ENCODE measurements at regions not wholly inside any gene's neighbourhood (a gene's known extent, or its start where the extent isn't known, plus 50 kb on each side); places are given as distances from the start of the nearest gene placed in this dataset.

DNA sequence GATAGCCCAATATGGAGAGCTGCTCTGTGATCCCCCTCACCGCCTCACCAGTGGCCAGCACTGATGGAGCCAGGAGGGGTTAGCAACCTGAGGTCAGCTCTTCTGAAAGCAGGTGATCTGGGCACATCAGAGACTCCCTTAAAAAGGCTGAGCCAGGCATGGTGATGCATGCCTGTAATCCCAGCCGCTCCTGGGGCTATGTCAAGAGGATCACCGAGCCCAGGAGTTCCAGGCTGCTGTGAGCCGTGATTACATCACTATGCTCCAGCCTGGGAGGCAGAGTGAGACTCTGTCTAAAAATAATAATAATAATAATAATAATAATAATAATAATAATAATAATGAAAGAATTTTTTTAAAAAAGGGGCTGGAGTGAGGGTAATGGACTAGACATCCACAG lies 66.6 kb upstream of the HRH2 start:
- WGBS, 2 donors: 89 to 96% methylated on average over 4 of the region's 4 CpGs
- no peak overlapping the region for H3K9ac ChIP-seq (ENCODE audit: insufficient read depth in 1 of 2, low read length in 2 of 2)
- H3K27me3 ChIP-seq (ENCODE audit: control insufficient read depth in 3 of 3, insufficient read depth in 3 of 3, low read length in 2 of 3): no peaks in the 10 kb centered on the region
- H3K9me3 ChIP-seq (ENCODE audit: control insufficient read depth in 4 of 4, insufficient read depth in 3 of 4, low read length in 3 of 4): peaks cover 0 to 2% (median 0%) of the 10 kb centered on the region in 4 donors
- no peaks in the 10 kb centered on the region for H3K36me3 ChIP-seq (ENCODE audit: control insufficient read depth in 4 of 4, insufficient read depth in 4 of 4, low read length in 4 of 4)
- TF ChIP-seq, protein P1, sequence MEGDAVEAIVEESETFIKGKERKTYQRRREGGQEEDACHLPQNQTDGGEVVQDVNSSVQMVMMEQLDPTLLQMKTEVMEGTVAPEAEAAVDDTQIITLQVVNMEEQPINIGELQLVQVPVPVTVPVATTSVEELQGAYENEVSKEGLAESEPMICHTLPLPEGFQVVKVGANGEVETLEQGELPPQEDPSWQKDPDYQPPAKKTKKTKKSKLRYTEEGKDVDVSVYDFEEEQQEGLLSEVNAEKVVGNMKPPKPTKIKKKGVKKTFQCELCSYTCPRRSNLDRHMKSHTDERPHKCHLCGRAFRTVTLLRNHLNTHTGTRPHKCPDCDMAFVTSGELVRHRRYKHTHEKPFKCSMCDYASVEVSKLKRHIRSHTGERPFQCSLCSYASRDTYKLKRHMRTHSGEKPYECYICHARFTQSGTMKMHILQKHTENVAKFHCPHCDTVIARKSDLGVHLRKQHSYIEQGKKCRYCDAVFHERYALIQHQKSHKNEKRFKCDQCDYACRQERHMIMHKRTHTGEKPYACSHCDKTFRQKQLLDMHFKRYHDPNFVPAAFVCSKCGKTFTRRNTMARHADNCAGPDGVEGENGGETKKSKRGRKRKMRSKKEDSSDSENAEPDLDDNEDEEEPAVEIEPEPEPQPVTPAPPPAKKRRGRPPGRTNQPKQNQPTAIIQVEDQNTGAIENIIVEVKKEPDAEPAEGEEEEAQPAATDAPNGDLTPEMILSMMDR (IDR thresholded peaks at IDR 0.05; ENCODE audit: control extremely low read depth, extremely low read depth): no peak
- DNase-seq (no peak), ATAC-seq (ENCODE audit: insufficient read depth, low FRiP score) (no peak)
- peaks cover 0 to 3% (median 0%) of the 10 kb centered on the region in 5 donors for H3K4me1 ChIP-seq (ENCODE audit: control insufficient read depth in 5 of 5, insufficient read depth in 5 of 5, low read length in 5 of 5)
- no peak overlapping the region for H3K4me3 ChIP-seq
- H3K27ac ChIP-seq (ENCODE audit: low read depth in 1 of 2, low read length in 1 of 2): no peak overlapping the region

DNA sequence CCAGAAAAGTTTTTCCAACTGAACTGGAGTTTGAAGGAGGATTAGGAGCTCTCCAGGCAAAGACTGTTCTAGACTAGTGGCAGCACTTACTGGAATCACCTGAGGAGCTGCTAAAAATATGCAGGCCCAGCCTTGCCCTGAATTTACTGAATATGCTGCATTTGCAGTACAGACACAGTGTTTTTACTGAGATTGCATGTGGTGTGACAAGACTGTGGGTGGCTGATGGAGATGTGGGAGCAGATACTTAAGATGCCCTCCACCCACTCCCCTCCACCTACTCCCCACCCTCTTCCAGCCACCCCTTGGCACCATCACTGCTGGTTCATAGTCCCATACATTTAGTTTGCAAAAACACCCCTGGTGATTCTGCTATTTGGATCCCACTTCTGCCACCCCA lies 64.1 kb upstream of the HRH2 start:
- ATAC-seq (ENCODE audit: insufficient read depth, low FRiP score) (no peak), DNase-seq (no peak)
- Histone ChIP-seq H3K4me3 (no peak overlapping the region), H3K9me3 (ENCODE audit: control insufficient read depth in 4 of 4, insufficient read depth in 3 of 4, low read length in 3 of 4) (peaks cover 0 to 2% (median 0%) of the 10 kb centered on the region in 4 donors), H3K36me3 (ENCODE audit: control insufficient read depth in 4 of 4, insufficient read depth in 4 of 4, low read length in 4 of 4) (no peaks in the 10 kb centered on the region), H3K4me1 (ENCODE audit: control insufficient read depth in 5 of 5, insufficient read depth in 5 of 5, low read length in 5 of 5) (peaks cover 0 to 3% (median 0%) of the 10 kb centered on the region in 5 donors), H3K27ac (ENCODE audit: low read depth in 1 of 2, low read length in 1 of 2) (no peak overlapping the region), H3K27me3 (ENCODE audit: control insufficient read depth in 3 of 3, insufficient read depth in 3 of 3, low read length in 2 of 3) (peaks cover 0 to 2% (median 2%) of the 10 kb centered on the region in 3 donors), H3K9ac (ENCODE audit: insufficient read depth in 1 of 2, low read length in 2 of 2) (no peak overlapping the region)
- TF ChIP-seq, protein P1 (IDR thresholded peaks at IDR 0.05; ENCODE audit: control extremely low read depth, extremely low read depth): no peak

DNA sequence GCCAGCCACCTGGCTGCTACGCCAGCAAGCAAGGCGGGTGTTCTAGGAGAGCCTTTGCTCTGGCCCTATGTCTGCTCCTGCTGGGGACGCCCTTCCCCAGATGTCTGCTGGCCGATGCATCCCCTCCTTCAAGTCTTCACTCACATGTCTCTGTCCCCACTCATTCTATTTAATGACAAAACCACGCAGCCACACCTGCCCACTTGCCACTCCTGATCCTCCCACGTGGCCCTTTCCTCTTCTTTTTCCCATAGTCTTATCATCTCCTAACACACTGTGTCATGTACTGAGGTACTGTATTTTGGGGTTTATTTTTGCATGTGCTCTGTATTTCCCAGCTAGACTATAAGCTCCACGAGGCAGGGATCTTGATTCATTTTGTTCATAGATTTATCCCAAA lies 62.0 kb upstream of the HRH2 start:
- Histone ChIP-seq H3K27ac (ENCODE audit: low read depth in 1 of 2, low read length in 1 of 2) (no peak overlapping the region), H3K4me3 (no peak overlapping the region), H3K27me3 (ENCODE audit: control insufficient read depth in 3 of 3, insufficient read depth in 3 of 3, low read length in 2 of 3) (peaks cover 0 to 2% (median 2%) of the 10 kb centered on the region in 3 donors), H3K4me1 (ENCODE audit: control insufficient read depth in 5 of 5, insufficient read depth in 5 of 5, low read length in 5 of 5) (no peaks in the 10 kb centered on the region), H3K9ac (ENCODE audit: insufficient read depth in 1 of 2, low read length in 2 of 2) (no peak overlapping the region), H3K9me3 (ENCODE audit: control insufficient read depth in 4 of 4, insufficient read depth in 3 of 4, low read length in 3 of 4) (no peaks in the 10 kb centered on the region), H3K36me3 (ENCODE audit: control insufficient read depth in 4 of 4, insufficient read depth in 4 of 4, low read length in 4 of 4) (no peaks in the 10 kb centered on the region)
- TF ChIP-seq, protein P1 (IDR thresholded peaks at IDR 0.05; ENCODE audit: control extremely low read depth, extremely low read depth): no peak
- DNase-seq (no peak), ATAC-seq (ENCODE audit: insufficient read depth, low FRiP score) (no peak)
- 84 to 93% methylated on average over 7 of the region's 7 CpGs for WGBS, 2 donors

DNA sequence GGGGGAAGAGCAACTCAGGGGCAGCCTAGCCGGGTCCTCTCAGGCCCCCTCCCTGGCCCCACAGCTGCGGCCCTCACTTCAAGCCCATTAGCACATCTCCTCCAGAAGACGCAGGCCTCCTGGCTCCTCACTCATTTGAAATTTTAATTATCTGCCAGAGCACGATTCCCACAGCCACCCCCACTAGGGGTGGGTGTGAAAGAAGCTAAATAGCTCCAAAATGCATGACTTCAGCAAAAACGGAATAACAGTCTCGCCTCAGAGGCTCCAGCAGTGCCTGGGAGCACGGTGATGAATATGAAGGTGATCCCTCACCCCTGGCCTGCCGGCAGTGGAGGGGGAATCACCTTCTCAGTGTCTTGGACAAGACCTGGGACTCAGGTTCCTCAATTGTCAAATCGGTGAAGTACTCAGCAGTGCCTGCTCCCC lies 61.1 kb upstream of the HRH2 start:
- Histone ChIP-seq H3K4me3 (no peak overlapping the region), H3K4me1 (ENCODE audit: control insufficient read depth in 5 of 5, insufficient read depth in 5 of 5, low read length in 5 of 5) (no peaks in the 10 kb centered on the region), H3K36me3 (ENCODE audit: control insufficient read depth in 4 of 4, insufficient read depth in 4 of 4, low read length in 4 of 4) (no peaks in the 10 kb centered on the region), H3K27me3 (ENCODE audit: control insufficient read depth in 3 of 3, insufficient read depth in 3 of 3, low read length in 2 of 3) (peaks cover 0 to 2% (median 2%) of the 10 kb centered on the region in 3 donors), H3K9me3 (ENCODE audit: control insufficient read depth in 4 of 4, insufficient read depth in 3 of 4, low read length in 3 of 4) (no peaks in the 10 kb centered on the region), H3K27ac (ENCODE audit: low read depth in 1 of 2, low read length in 1 of 2) (no peak overlapping the region), H3K9ac (ENCODE audit: insufficient read depth in 1 of 2, low read length in 2 of 2) (no peak overlapping the region)
- TF ChIP-seq, protein P1 (IDR thresholded peaks at IDR 0.05; ENCODE audit: control extremely low read depth, extremely low read depth): no peak
- WGBS, 2 donors: 54 to 59% methylated on average over 9 of the region's 9 CpGs
- DNase-seq (no peak), ATAC-seq (ENCODE audit: insufficient read depth, low FRiP score) (no peak)

All from lung (tissue), 11 donors.